Trophoblast cell (in vitro differentiated cells and primary cell): ENCODE measurements at regions not wholly inside any gene's neighbourhood (a gene's known extent, or its start where the extent isn't known, plus 50 kb on each side); places are given as distances from the start of the nearest gene placed in this dataset.

ENCODE experiments used
- DNase-seq, 2 donors: peaks; one replicate each; pipeline ENCODE4 v3.0.0-alpha.2; 2016
- H2AFZ ChIP-seq: 2 replicates; pipeline ENCODE4 v1.6.1; 2013; ENCODE audit warnings: low read length, moderate library complexity, mild to moderate bottlenecking; ENCODE audit not compliant: insufficient read depth, poor library complexity
- H2AK5ac ChIP-seq: 2 replicates; pipeline ENCODE4 v1.6.1; 2013; ENCODE audit warnings: mild to moderate bottlenecking, low read length
- H2BK120ac ChIP-seq: 2 replicates; pipeline ENCODE4 v1.6.1; 2013; ENCODE audit warnings: low read length, mild to moderate bottlenecking, moderate library complexity; ENCODE audit not compliant: insufficient read depth, poor library complexity
- H2BK12ac ChIP-seq: 2 replicates; pipeline ENCODE4 v1.6.1; 2013; ENCODE audit warnings: mild to moderate bottlenecking, low read length, moderate library complexity
- H2BK5ac ChIP-seq: 2 replicates; pipeline ENCODE4 v1.6.1; 2013; ENCODE audit warnings: low read length, low read depth, moderate library complexity, mild to moderate bottlenecking; ENCODE audit not compliant: poor library complexity
- H3K14ac ChIP-seq: 2 replicates; pipeline ENCODE4 v1.6.1; 2013; ENCODE audit warnings: mild to moderate bottlenecking, low read length
- H3K18ac ChIP-seq: 2 replicates; pipeline ENCODE4 v1.6.1; 2013; ENCODE audit warnings: mild to moderate bottlenecking, low read length
- H3K23ac ChIP-seq: 2 replicates; pipeline ENCODE4 v1.6.1; 2013; ENCODE audit warnings: low read length
- H3K27ac ChIP-seq: 2 replicates; pipeline ENCODE4 v1.5.1; 2013; ENCODE audit warnings: low read depth, mild to moderate bottlenecking, inconsistent platforms, low read length, moderate library complexity
- H3K27me3 ChIP-seq: 2 replicates; pipeline ENCODE4 v1.6.1; 2013; ENCODE audit warnings: inconsistent platforms, mild to moderate bottlenecking, low read length, moderate library complexity; ENCODE audit not compliant: insufficient read depth
- H3K36me3 ChIP-seq, 2 experiments: 1 replicate in 1 of 2; 2 replicates in 1 of 2; pipeline ENCODE4 v1.6.1; 2013; ENCODE audit warnings: low read length in 2 of 2, mild to moderate bottlenecking in 2 of 2, moderate library complexity in 1 of 2; ENCODE audit not compliant: insufficient read depth in 2 of 2, control insufficient read depth in 1 of 2
- H3K4ac ChIP-seq: 2 replicates; pipeline ENCODE4 v1.6.1; 2013; ENCODE audit warnings: low read depth, mild to moderate bottlenecking, low read length, moderate library complexity
- H3K4me1 ChIP-seq, 2 experiments: 1 replicate in 1 of 2; 2 replicates in 1 of 2; pipeline ENCODE4 v1.6.1; 2013; ENCODE audit warnings: low read length in 2 of 2, mild to moderate bottlenecking in 2 of 2, moderate library complexity in 1 of 2; ENCODE audit not compliant: insufficient read depth in 2 of 2, control insufficient read depth in 1 of 2
- H3K4me2 ChIP-seq: 2 replicates; pipeline ENCODE4 v1.6.1; 2013; ENCODE audit warnings: inconsistent platforms, mild to moderate bottlenecking, low read length, moderate library complexity
- H3K4me3 ChIP-seq: 2 replicates; pipeline ENCODE4 v1.5.1; 2013; ENCODE audit warnings: mild to moderate bottlenecking, low read depth, low read length, inconsistent platforms
- H3K79me1 ChIP-seq: one replicate; pipeline ENCODE4 v1.6.1; 2013; ENCODE audit warnings: low read length
- H3K79me2 ChIP-seq: 2 replicates; pipeline ENCODE4 v1.6.1; 2013; ENCODE audit warnings: low read length, mild to moderate bottlenecking; ENCODE audit not compliant: control insufficient read depth, insufficient read depth, poor library complexity
- H3K9ac ChIP-seq: 2 replicates; pipeline ENCODE4 v1.6.1; 2013; ENCODE audit warnings: mild to moderate bottlenecking, low read length
- H3K9me3 ChIP-seq: 2 replicates; pipeline ENCODE4 v1.6.1; 2013; ENCODE audit warnings: low read depth, mild to moderate bottlenecking, control low read depth, inconsistent platforms, low read length; ENCODE audit not compliant: insufficient read depth
- H4K12ac ChIP-seq: 2 replicates; pipeline ENCODE4 v1.6.1; 2013; ENCODE audit warnings: low read depth, mild to moderate bottlenecking, low read length, moderate library complexity
- H4K8ac ChIP-seq: 2 replicates; pipeline ENCODE4 v1.6.1; 2013; ENCODE audit warnings: low read depth, mild to moderate bottlenecking, low read length, moderate library complexity
- H4K91ac ChIP-seq: one replicate; pipeline ENCODE4 v1.6.1; 2013; ENCODE audit warnings: low read depth, mild to moderate bottlenecking, low read length, moderate library complexity
- WGBS: extraction: QIAGEN DNeasy Blood & Tissue Kit; methylation state at CpG from one replicate; pipeline ENCODE4 v1.1.7; 2013; ENCODE audit warnings: missing lambda C conversion rate; ENCODE audit not compliant: insufficient read length, insufficient coverage; ENCODE audit errors: extremely low coverage; 5-methylcytosine and 5-hydroxymethylcytosine counted together

GRCh38 chr10:108434559-108435252 lies 1270.2 kb upstream of the SORCS1 start:
- Histone ChIP-seq H3K9ac (no peak overlapping the region), H3K18ac (no peak overlapping the region), H3K4me1 (no peaks in the 10 kb centered on the region), H3K4me2 (no peak overlapping the region), H3K14ac (no peak overlapping the region), H3K4me3 (no peak overlapping the region), H3K9me3 (peaks cover 1% of the 10 kb centered on the region), H4K12ac (no peak overlapping the region), H3K4ac (no peak overlapping the region), H3K23ac (no peak overlapping the region), H2BK12ac (no peak overlapping the region), H4K91ac (no peak overlapping the region), H3K36me3 (no peaks in the 10 kb centered on the region), H2BK5ac (no peak overlapping the region), H3K79me1 (no peaks in the 10 kb centered on the region), H2AK5ac (no peak overlapping the region), H3K79me2 (no peaks in the 10 kb centered on the region), H3K27me3 (no peaks in the 10 kb centered on the region), H2AFZ (no peak overlapping the region), H4K8ac (no peak overlapping the region), H3K27ac (no peak overlapping the region), H2BK120ac (no peak overlapping the region)
- no peak for DNase-seq
- no CpG with 5 or more reads among the region's 3 CpGs for WGBS

GRCh38 chr10:108427146-108427545 lies 1262.6 kb upstream of the SORCS1 start:
- H3K27me3 ChIP-seq, result no peaks in the 10 kb centered on the region
- no peak overlapping the region for H2AK5ac ChIP-seq
- no peak overlapping the region for H3K4me3 ChIP-seq
- no CpG with 5 or more reads among the region's 5 CpGs for WGBS
- no peaks in the 10 kb centered on the region for H3K79me1 ChIP-seq
- no peak overlapping the region for H3K23ac ChIP-seq
- no peak overlapping the region for H2BK120ac ChIP-seq
- no peak overlapping the region for H2BK12ac ChIP-seq
- no peak overlapping the region for H4K91ac ChIP-seq
- no peak overlapping the region for H2BK5ac ChIP-seq
- no peak overlapping the region for H3K9ac ChIP-seq
- no peak for DNase-seq
- no peak overlapping the region for H4K12ac ChIP-seq
- no peak overlapping the region for H3K18ac ChIP-seq
- H3K4me2 ChIP-seq, result no peak overlapping the region
- no peaks in the 10 kb centered on the region for H3K79me2 ChIP-seq
- H3K4ac ChIP-seq, result no peak overlapping the region
- no peak overlapping the region for H4K8ac ChIP-seq
- no peak overlapping the region for H2AFZ ChIP-seq
- no peak overlapping the region for H3K14ac ChIP-seq
- no peaks in the 10 kb centered on the region for H3K36me3 ChIP-seq
- no peak overlapping the region for H3K27ac ChIP-seq
- no peaks in the 10 kb centered on the region for H3K9me3 ChIP-seq
- H3K4me1 ChIP-seq, result no peaks in the 10 kb centered on the region

GRCh38 chr10:108425283-108425964 lies 1260.9 kb upstream of the SORCS1 start:
- no peak overlapping the region for H2BK12ac ChIP-seq
- no peaks in the 10 kb centered on the region for H3K4me1 ChIP-seq
- no peak overlapping the region for H4K91ac ChIP-seq
- H3K9me3 ChIP-seq, result no peaks in the 10 kb centered on the region
- no peaks in the 10 kb centered on the region for H3K27me3 ChIP-seq
- no peak for DNase-seq
- no CpG with 5 or more reads among the region's 1 CpG for WGBS
- no peak overlapping the region for H3K9ac ChIP-seq
- no peaks in the 10 kb centered on the region for H3K79me2 ChIP-seq
- no peak overlapping the region for H3K23ac ChIP-seq
- no peaks in the 10 kb centered on the region for H3K36me3 ChIP-seq
- H3K4me2 ChIP-seq, result no peak overlapping the region
- no peak overlapping the region for H2AFZ ChIP-seq
- H4K8ac ChIP-seq, result no peak overlapping the region
- no peak overlapping the region for H3K14ac ChIP-seq
- H3K4me3 ChIP-seq, result no peak overlapping the region
- no peak overlapping the region for H2BK120ac ChIP-seq
- no peak overlapping the region for H2BK5ac ChIP-seq
- H3K18ac ChIP-seq, result no peak overlapping the region
- no peak overlapping the region for H4K12ac ChIP-seq
- H2AK5ac ChIP-seq, result no peak overlapping the region
- no peak overlapping the region for H3K27ac ChIP-seq
- no peak overlapping the region for H3K4ac ChIP-seq
- H3K79me1 ChIP-seq, result no peaks in the 10 kb centered on the region

GRCh38 chr10:108424656-108425055 lies 1260.2 kb upstream of the SORCS1 start:
- Histone ChIP-seq H2AK5ac (no peak overlapping the region), H3K4me1 (no peaks in the 10 kb centered on the region), H2BK120ac (no peak overlapping the region), H3K4ac (no peak overlapping the region), H3K79me1 (no peaks in the 10 kb centered on the region), H3K18ac (no peak overlapping the region), H3K27me3 (no peaks in the 10 kb centered on the region), H3K27ac (no peak overlapping the region), H3K36me3 (no peaks in the 10 kb centered on the region), H2BK12ac (no peak overlapping the region), H3K9me3 (no peaks in the 10 kb centered on the region), H3K23ac (no peak overlapping the region), H3K14ac (no peak overlapping the region), H4K12ac (no peak overlapping the region), H4K8ac (no peak overlapping the region), H2AFZ (no peak overlapping the region), H2BK5ac (no peak overlapping the region), H4K91ac (no peak overlapping the region), H3K4me3 (no peak overlapping the region), H3K79me2 (no peaks in the 10 kb centered on the region), H3K9ac (no peak overlapping the region), H3K4me2 (no peak overlapping the region)
- no peak for DNase-seq
- no CpG with 5 or more reads among the region's 1 CpG for WGBS
